Stomach smooth muscle (tissue), 2 donors: ENCODE measurements at regions not wholly inside any gene's neighbourhood (a gene's known extent, or its start where the extent isn't known, plus 50 kb on each side); places are given as distances from the start of the nearest gene placed in this dataset.

ENCODE experiments used
- H3K27ac ChIP-seq: one replicate; pipeline ENCODE4 v1.7.0; 2013; ENCODE audit warnings: mild to moderate bottlenecking, low read length, inconsistent platforms
- H3K27me3 ChIP-seq, 2 donors: one replicate each; pipeline ENCODE4 v1.7.0; 2013; ENCODE audit warnings: low read length in 2 of 2; ENCODE audit not compliant: insufficient read depth in 2 of 2, control insufficient read depth in 1 of 2
- H3K36me3 ChIP-seq, 2 donors: one replicate each; pipeline ENCODE4 v1.7.0; 2013; ENCODE audit warnings: low read length in 2 of 2; ENCODE audit not compliant: control insufficient read depth in 2 of 2, insufficient read depth in 2 of 2
- H3K4me1 ChIP-seq: one replicate; pipeline ENCODE4 v1.7.0; 2013; ENCODE audit warnings: low read length; ENCODE audit not compliant: control insufficient read depth, insufficient read depth
- H3K4me3 ChIP-seq, 2 donors: one replicate each; pipeline ENCODE4 v1.7.0; 2013; ENCODE audit warnings: low read length in 2 of 2
- H3K9ac ChIP-seq, 2 donors: one replicate each; pipeline ENCODE4 v1.7.0; 2013; ENCODE audit warnings: low read length in 2 of 2, mild to moderate bottlenecking in 1 of 2
- H3K9me3 ChIP-seq, 2 donors: one replicate each; pipeline ENCODE4 v1.7.0; 2013; ENCODE audit warnings: low read length in 2 of 2; ENCODE audit not compliant: control insufficient read depth in 2 of 2
- donor health status: healthy.
- donor health status: Pancreatic carcinoma.

GRCh38 chr10:23725548-23725947, 286.7 kb downstream of the OTUD1 start:
- H3K36me3 ChIP-seq = no peaks in the 10 kb centered on the region
- no peak overlapping the region for H3K4me3 ChIP-seq
- no peak overlapping the region for H3K27ac ChIP-seq
- no peak overlapping the region for H3K9ac ChIP-seq
- H3K4me1 ChIP-seq = no peaks in the 10 kb centered on the region
- no peaks in the 10 kb centered on the region for H3K27me3 ChIP-seq
- peaks cover 0 to 2% of the 10 kb centered on the region in 2 donors for H3K9me3 ChIP-seq

GRCh38 chr10:23742368-23742767, 303.5 kb downstream of the OTUD1 start:
- H3K9me3 ChIP-seq = peaks cover 0 to 4% of the 10 kb centered on the region in 2 donors
- no peaks in the 10 kb centered on the region for H3K36me3 ChIP-seq
- no peak overlapping the region for H3K27ac ChIP-seq

GRCh38 chr10:23742807-23743206, 303.9 kb downstream of the OTUD1 start:
- Histone ChIP-seq H3K4me1 (no peaks in the 10 kb centered on the region), H3K27me3 (no peaks in the 10 kb centered on the region), H3K36me3 (no peaks in the 10 kb centered on the region), H3K4me3 (no peak overlapping the region), H3K9ac (no peak overlapping the region), H3K9me3 (peaks cover 0 to 4% of the 10 kb centered on the region in 2 donors), H3K27ac (no peak overlapping the region)

More at GRCh38 chr10:23742368-23742767, 303.5 kb downstream of the OTUD1 start:
- Histone ChIP-seq H3K27me3 (no peaks in the 10 kb centered on the region), H3K9ac (no peak overlapping the region), H3K4me1 (no peaks in the 10 kb centered on the region), H3K4me3 (no peak overlapping the region)

- no peak overlapping the region for H3K4me3 ChIP-seq
- H3K27ac ChIP-seq = no peak overlapping the region
- no peak overlapping the region for H3K9ac ChIP-seq
- no peaks in the 10 kb centered on the region for H3K9me3 ChIP-seq
- no peaks in the 10 kb centered on the region for H3K27me3 ChIP-seq
- H3K36me3 ChIP-seq = no peaks in the 10 kb centered on the region
- H3K4me1 ChIP-seq = no peaks in the 10 kb centered on the region
Measured at GRCh38 chr10:23754179-23754578, 315.3 kb downstream of the OTUD1 start.

GRCh38 chr10:23754941-23755340, 316.1 kb downstream of the OTUD1 start:
- Histone ChIP-seq H3K27me3 (no peaks in the 10 kb centered on the region), H3K27ac (no peak overlapping the region), H3K9me3 (no peaks in the 10 kb centered on the region), H3K4me3 (no peak overlapping the region), H3K36me3 (no peaks in the 10 kb centered on the region), H3K9ac (no peak overlapping the region), H3K4me1 (no peaks in the 10 kb centered on the region)

- Histone ChIP-seq H3K9ac (no peak overlapping the region), H3K4me1 (no peaks in the 10 kb centered on the region), H3K27ac (no peak overlapping the region), H3K9me3 (no peaks in the 10 kb centered on the region), H3K36me3 (no peaks in the 10 kb centered on the region), H3K4me3 (no peak overlapping the region), H3K27me3 (no peaks in the 10 kb centered on the region)
Measured at GRCh38 chr10:23755556-23755955, 316.7 kb downstream of the OTUD1 start.

GRCh38 chr10:23768281-23768680, 329.4 kb downstream of the OTUD1 start:
- Histone ChIP-seq H3K27me3 (no peaks in the 10 kb centered on the region), H3K36me3 (no peaks in the 10 kb centered on the region), H3K9ac (no peak overlapping the region), H3K27ac (no peak overlapping the region), H3K4me3 (no peak overlapping the region), H3K9me3 (peaks cover 3 to 6% of the 10 kb centered on the region in 2 donors), H3K4me1 (no peaks in the 10 kb centered on the region)

GRCh38 chr10:23777153-23777552, 338.3 kb downstream of the OTUD1 start:
- Histone ChIP-seq H3K36me3 (no peaks in the 10 kb centered on the region), H3K9me3 (no peaks in the 10 kb centered on the region), H3K4me3 (no peak overlapping the region), H3K4me1 (no peaks in the 10 kb centered on the region), H3K27me3 (no peaks in the 10 kb centered on the region), H3K27ac (no peak overlapping the region), H3K9ac (no peak overlapping the region)

- no peaks in the 10 kb centered on the region for H3K36me3 ChIP-seq
- H3K9ac ChIP-seq = no peak overlapping the region
- H3K27me3 ChIP-seq = no peaks in the 10 kb centered on the region
- H3K9me3 ChIP-seq = no peaks in the 10 kb centered on the region
- H3K27ac ChIP-seq = no peak overlapping the region
- H3K4me1 ChIP-seq = no peaks in the 10 kb centered on the region
- no peak overlapping the region for H3K4me3 ChIP-seq
Measured at GRCh38 chr10:23779301-23779700, 340.4 kb downstream of the OTUD1 start.

- no peaks in the 10 kb centered on the region for H3K4me1 ChIP-seq
- H3K27me3 ChIP-seq = no peaks in the 10 kb centered on the region
- H3K4me3 ChIP-seq = no peak overlapping the region
- H3K36me3 ChIP-seq = no peaks in the 10 kb centered on the region
- no peaks in the 10 kb centered on the region for H3K9me3 ChIP-seq
- H3K9ac ChIP-seq = no peak overlapping the region
- no peak overlapping the region for H3K27ac ChIP-seq
Measured at GRCh38 chr10:23780331-23780730, 341.5 kb downstream of the OTUD1 start.

GRCh38 chr10:23786594-23786993, 347.7 kb downstream of the OTUD1 start:
- Histone ChIP-seq H3K4me3 (no peak overlapping the region), H3K36me3 (no peaks in the 10 kb centered on the region), H3K9me3 (no peaks in the 10 kb centered on the region), H3K9ac (no peak overlapping the region), H3K4me1 (no peaks in the 10 kb centered on the region), H3K27ac (no peak overlapping the region), H3K27me3 (no peaks in the 10 kb centered on the region)
